GM12878 (cell line): ENCODE measurements at regions not wholly inside any gene's neighbourhood (a gene's known extent, or its start where the extent isn't known, plus 50 kb on each side); places are given as distances from the start of the nearest gene placed in this dataset.
A peak's percentile ranks its signal among the peaks of the same experiment; 100 is the strongest.
"Not testable (repeated sequence)": the region's sequence is repeated elsewhere in the genome, so short reads cannot be mapped to it uniquely, and the experiment has no call there.

Experiments used
- ATAC-seq: fragments of 200-7000 bp; cut with Tn5 transposase; 3 replicates; pipeline ENCODE4 v1.9.1; 2020; ENCODE audit warnings: mild to moderate bottlenecking, moderate library complexity
- BruUV-seq: library from RNA; stranded (reverse); fragments of 400-500 nt; replicated peaks from 2 replicates; lab custom pipeline; 2021; lab: Mats Ljungman, UMichigan
- CTCF ChIA-PET: fragments of 300-600 bp; sonication (Branson Sonifier 250); formaldehyde crosslinking; extraction: SDS; loops from one replicate; lab custom pipeline; 2021; ENCODE audit warnings: inconsistent platforms; lab: Yijun Ruan, JAX
- POLR2A ChIA-PET: fragments of 350-600 bp; formaldehyde crosslinking; extraction: SDS; loops from one replicate; lab custom pipeline; 2021; ENCODE audit warnings: inconsistent platforms; lab: Charles Lee
- RAD21 ChIA-PET: fragments of 300-600 bp; sonication (Branson Sonifier 250); formaldehyde crosslinking; loops from one replicate; lab custom pipeline; 2023; ENCODE audit warnings: antibody characterized with exemption; ENCODE audit not compliant: unreplicated experiment; lab: Charles Lee
- SMC1A ChIA-PET: fragments of 300-600 bp; sonication (Branson Sonifier 250); formaldehyde crosslinking; loops from one replicate; lab custom pipeline; 2023; ENCODE audit not compliant: unreplicated experiment, uncharacterized antibody; lab: Charles Lee
- DNase-seq: peaks from one replicate; pipeline ENCODE4 v3.0.0-alpha.2; 2011; ENCODE audit warnings: low read depth, low spot score
- FAIRE-seq: peaks from 3 replicates; lab custom pipeline; 2011; peaks lifted over from hg19 to GRCh38; lab: Jason Lieb, UNC
- H2AFZ ChIP-seq: 2 replicates; pipeline ENCODE4 v1.6.0; 2011; ENCODE audit warnings: low read depth, low read length, control low read depth; ENCODE audit not compliant: control insufficient read depth
- H3K27ac ChIP-seq: 2 replicates; pipeline ENCODE4 v1.5.1; 2011; ENCODE audit warnings: control low read depth; ENCODE audit not compliant: control insufficient read depth, insufficient read depth
- H3K27me3 ChIP-seq, 2 experiments: replicated peaks in 1 of 2; 2 replicates each; pipeline versions ENCODE4 v1.6.0 to v1.6.1; 2011; ENCODE audit warnings: low read length in 1 of 2; ENCODE audit not compliant: control insufficient read depth in 2 of 2, insufficient read depth in 2 of 2
- H3K36me3 ChIP-seq, 2 experiments: 2 replicates each; pipeline ENCODE4 v1.5.1; 2011; ENCODE audit warnings: low read length in 1 of 2; ENCODE audit not compliant: control insufficient read depth in 2 of 2, insufficient read depth in 2 of 2
- H3K4me1 ChIP-seq: 2 replicates; pipeline ENCODE4 v1.6.1; 2011; ENCODE audit warnings: mild to moderate bottlenecking, low read length, moderate library complexity, mixed read lengths; ENCODE audit not compliant: control insufficient read depth, insufficient read depth
- H3K4me2 ChIP-seq: 2 replicates; pipeline ENCODE4 v1.6.0; 2011; ENCODE audit warnings: control low read depth; ENCODE audit not compliant: control insufficient read depth, insufficient read depth
- H3K4me3 ChIP-seq: fragments of 200-600 bp; sonication (generic); 2 replicates; pipeline ENCODE4 v1.5.1; 2016
- H3K79me2 ChIP-seq: 2 replicates; pipeline ENCODE4 v1.6.0; 2011; ENCODE audit warnings: low read length; ENCODE audit not compliant: control insufficient read depth, insufficient read depth
- H3K9ac ChIP-seq: 2 replicates; pipeline ENCODE4 v1.8.0; 2011; ENCODE audit warnings: low read length, control low read depth, mixed read lengths; ENCODE audit not compliant: control insufficient read depth, insufficient read depth
- H3K9me3 ChIP-seq: replicated peaks from 3 replicates; pipeline ENCODE4 v1.5.1; 2011; ENCODE audit warnings: mild to moderate bottlenecking, low read length; ENCODE audit not compliant: control insufficient read depth, insufficient read depth
- H4K20me1 ChIP-seq: 2 replicates; pipeline ENCODE4 v1.6.0; 2011; ENCODE audit not compliant: control insufficient read depth, insufficient read depth
- KAT2A ChIP-seq: conservative IDR thresholded peaks from 2 replicates; pipeline ENCODE4 v1.6.1; 2011; ENCODE audit warnings: low read depth, low read length; ENCODE audit not compliant: control insufficient read depth
- PAX5 ChIP-seq: IDR thresholded peaks from 2 replicates; pipeline ENCODE4 v1.6.1; 2011; ENCODE audit warnings: low read depth, low read length, borderline replicate concordance
- RB1 ChIP-seq: fragments of 450-650 bp; formaldehyde crosslinking; IDR thresholded peaks from 2 replicates; pipeline ENCODE4 v1.6.1; 2017; ENCODE audit warnings: mild to moderate bottlenecking, borderline replicate concordance
- RUNX3 ChIP-seq: IDR thresholded peaks from 2 replicates; pipeline ENCODE4 v1.6.1; 2012; ENCODE audit warnings: low read length, inconsistent platforms
- SMAD5 ChIP-seq: IDR thresholded peaks from 2 replicates; pipeline ENCODE4 v1.6.1; 2016; ENCODE audit warnings: antibody characterized with exemption, low read depth
- SMARCA5 ChIP-seq: fragments of 450-650 bp; IDR thresholded peaks from 2 replicates; pipeline ENCODE4 v1.6.1; 2017; ENCODE audit warnings: mild to moderate bottlenecking
- SREBF2 ChIP-seq: IDR thresholded peaks from 2 replicates; pipeline ENCODE4 v1.6.1; 2012; ENCODE audit warnings: mild to moderate bottlenecking, low read length
- WRNIP1 ChIP-seq: IDR thresholded peaks from 2 replicates; pipeline ENCODE4 v1.6.1; 2011; ENCODE audit warnings: low read depth, low read length, improper control_type of control experiment, borderline replicate concordance
- ZNF687 ChIP-seq: fragments of 450-650 bp; IDR thresholded peaks from 2 replicates; pipeline ENCODE4 v1.6.1; 2017; ENCODE audit warnings: mild to moderate bottlenecking, moderate library complexity
- WGBS: methylation state at CpG from one replicate; pipeline ENCODE4 v1.1.6; 2016; ENCODE audit warnings: low lambda C conversion rate; ENCODE audit not compliant: insufficient replicate concordance, insufficient coverage; ENCODE audit errors: missing lambda C conversion rate; 5-methylcytosine and 5-hydroxymethylcytosine counted together
- in situ Hi-C: fragments of 300-500 bp; cut with MboI; formaldehyde crosslinking; loops from 9 replicates; pipeline ENCODE4 v1.14.3; 2018; ENCODE audit warnings: mixed read lengths
- intact Hi-C: fragments of 100-400 bp; cut with micrococcal nuclease; formaldehyde crosslinking; loops from one replicate; pipeline ENCODE4 v1.14.2; 2022; ENCODE audit not compliant: unreplicated experiment

GRCh38 chr2:176929387-176929786 lies 283.2 kb upstream of the HNRNPA3 start:
- H3K4me1 ChIP-seq: peaks cover 20% of the 10 kb centered on the region
- H3K27me3 ChIP-seq, DNase-seq, ATAC-seq, H3K4me3 ChIP-seq, H3K27ac ChIP-seq, H3K4me2 ChIP-seq, in situ Hi-C loops, H4K20me1 ChIP-seq, intact Hi-C loops, BruUV-seq, RAD21 ChIA-PET, FAIRE-seq, H3K79me2 ChIP-seq, H3K9ac ChIP-seq, H3K36me3 ChIP-seq, H2AFZ ChIP-seq, H3K9me3 ChIP-seq: not testable (repeated sequence)
- CTCF ChIA-PET: interaction anchor here (2.0 kb wide), 1 partner anchor 277 kb away, joined by 5 read pairs; no protein-coding TSS in a partner anchor
- SMC1A ChIA-PET: interaction anchor here (0.8 to 2.3 kb wide), 7 partner anchors 14 to 128 kb away, joined by 3 to 11 read pairs (median 3); no protein-coding TSS in a partner anchor
- 24% methylated on average over 2 of the region's 2 CpGs for WGBS
- POLR2A ChIA-PET: interaction anchor here (0.6 kb wide), 1 partner anchor 123 kb away, joined by 3 read pairs; no protein-coding TSS in a partner anchor

GRCh38 chr2:176931588-176932563 lies 280.7 kb upstream of the HNRNPA3 start:
- H3K4me2 ChIP-seq: peak overlapping the region; percentile 49
- peak overlapping the region; percentile 72 for H3K27ac ChIP-seq
- RAD21 ChIA-PET: interaction anchor here (0.7 to 1.9 kb wide), 15 partner anchors 13 to 261 kb away, joined by 3 to 18 read pairs (median 3); no protein-coding TSS in a partner anchor
- no peaks in the 10 kb centered on the region for H3K9me3 ChIP-seq
- H3K36me3 ChIP-seq: no peaks in the 10 kb centered on the region
- no peak overlapping the region for H3K4me3 ChIP-seq
- POLR2A ChIA-PET: interaction anchor here (0.5 to 1.6 kb wide), 7 partner anchors 12 to 936 kb away, joined by 3 to 7 read pairs (median 3); no protein-coding TSS in a partner anchor
- ATAC-seq (peak; percentile 92), DNase-seq (peak; percentile 97), FAIRE-seq (peak; percentile 97)
- no TSS peak for BruUV-seq
- no peaks in the 10 kb centered on the region for H4K20me1 ChIP-seq
- intact Hi-C loops (loop anchor here (1.0 to 5.0 kb wide), 3 partner anchors 65 to 215 kb away; no protein-coding TSS in a partner anchor), in situ Hi-C loops (no loop called here)
- H3K4me1 ChIP-seq: peaks cover 38% of the 10 kb centered on the region
- H3K27me3 ChIP-seq: no peaks in the 10 kb centered on the region
- CTCF ChIA-PET: interaction anchor here (1.5 to 1.6 kb wide), 2 partner anchors 47 to 233 kb away, joined by 4 read pairs; no protein-coding TSS in a partner anchor
- H3K9ac ChIP-seq: peak overlapping the region; percentile 11; the same call in 1 of the 2 replicates
- WGBS: 2% methylated on average over 8 of the region's 8 CpGs
- peak overlapping the region; percentile 52 for H2AFZ ChIP-seq
- H3K79me2 ChIP-seq: no peaks in the 10 kb centered on the region
- SMC1A ChIA-PET: interaction anchor here (0.8 to 3.6 kb wide), 22 partner anchors 8 to 263 kb away, joined by 3 to 15 read pairs (median 4); no protein-coding TSS in a partner anchor
- TF ChIP-seq WRNIP1: no peak
- 0 out of 2 replicates have a peak, but pooled peaks have one; percentile 5 for TF ChIP-seq ZNF687
- no peak for TF ChIP-seq SMAD5
- peak; percentile 56; the same call in 1 of the 2 replicates for TF ChIP-seq PAX5
- TF ChIP-seq SMARCA5: no peak
- no peak for TF ChIP-seq SREBF2
- no peak for TF ChIP-seq RB1
- TF ChIP-seq RUNX3: peak; percentile 92
- TF ChIP-seq KAT2A: no peak
